HG03103 (cell line): ENCODE measurements at regions not wholly inside any gene's neighbourhood (a gene's known extent, or its start where the extent isn't known, plus 50 kb on each side); places are given as distances from the start of the nearest gene placed in this dataset.
"Not testable (repeated sequence)": the region's sequence is repeated elsewhere in the genome, so short reads cannot be mapped to it uniquely, and the experiment has no call there.

Experiments
- ATAC-seq: cut with Tn5 transposase; IDR thresholded peaks from one replicate; pipeline ENCODE4 v1.9.1; 2021; ENCODE audit warnings: low read depth; ENCODE audit not compliant: unreplicated experiment

DNA sequence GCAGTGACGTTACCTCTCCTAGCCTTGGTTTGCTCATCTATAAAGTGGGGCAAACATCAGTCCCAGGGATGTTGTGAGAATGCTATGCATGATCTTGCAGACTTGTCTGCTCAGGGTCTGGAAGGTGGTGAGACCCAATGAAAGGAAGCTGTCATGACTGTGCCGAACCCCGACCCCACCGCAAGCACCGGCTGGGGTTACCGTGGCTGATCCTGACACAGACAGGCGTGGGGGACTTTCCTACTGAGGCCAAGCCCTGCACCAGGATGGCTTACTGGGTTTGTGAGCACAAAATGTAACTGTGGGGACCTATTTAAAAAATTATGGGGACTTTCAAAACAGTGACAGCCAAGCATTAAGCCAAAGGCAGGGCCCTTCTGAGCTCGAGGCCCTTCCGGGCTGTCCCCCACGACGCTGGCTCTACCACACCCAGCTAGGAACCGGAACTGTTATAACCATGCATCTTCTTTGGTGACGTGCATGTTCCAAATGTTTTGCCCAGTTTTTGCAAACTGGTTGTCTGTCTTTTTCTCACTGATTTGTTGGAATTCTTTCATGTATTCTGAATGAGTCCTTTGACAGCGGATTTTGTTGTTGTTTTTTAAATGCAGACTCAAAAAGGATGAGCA lies 76.6 kb upstream of the PMEPA1 start:
- no peak for ATAC-seq

DNA sequence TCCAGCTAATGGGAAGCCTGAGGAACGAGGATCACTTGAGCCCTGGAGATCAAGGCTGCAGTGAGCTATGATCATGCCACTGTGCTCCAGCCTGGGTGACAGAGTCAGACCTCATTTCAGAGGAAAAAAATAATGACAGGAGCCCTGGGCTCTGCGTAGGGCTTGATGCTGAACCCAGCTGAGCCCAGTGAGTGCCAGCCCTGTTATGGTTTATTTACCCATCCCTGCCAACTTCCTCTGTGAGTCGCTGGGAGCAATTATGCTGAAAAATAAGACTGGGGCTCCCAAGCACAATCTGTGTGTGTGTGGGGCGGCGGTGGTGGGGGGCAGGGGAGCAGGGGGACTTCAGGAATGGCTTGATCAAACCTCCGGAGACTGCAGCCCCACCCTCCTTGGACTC lies 75.9 kb upstream of the PMEPA1 start:
- ATAC-seq: no peak

DNA sequence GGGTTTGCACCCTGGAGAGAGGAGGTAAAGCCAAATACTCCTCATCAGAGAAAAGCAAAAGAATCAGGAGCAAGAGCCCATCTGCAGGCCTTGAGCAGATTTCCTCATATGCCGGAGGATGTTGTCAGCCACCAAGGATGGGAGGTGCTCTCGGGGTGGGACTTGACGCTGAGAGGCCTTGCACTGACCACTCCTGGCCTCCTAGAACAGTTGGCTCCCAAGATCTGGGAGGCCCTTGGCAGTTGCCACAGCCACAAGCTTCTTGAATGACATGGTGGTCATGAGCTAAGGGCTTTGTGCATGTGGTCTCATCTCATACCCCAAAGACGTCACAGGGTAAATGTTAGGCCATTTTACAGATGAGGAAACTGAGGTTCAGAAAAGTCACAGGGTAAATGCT lies 75.2 kb upstream of the PMEPA1 start:
- no peak for ATAC-seq

DNA sequence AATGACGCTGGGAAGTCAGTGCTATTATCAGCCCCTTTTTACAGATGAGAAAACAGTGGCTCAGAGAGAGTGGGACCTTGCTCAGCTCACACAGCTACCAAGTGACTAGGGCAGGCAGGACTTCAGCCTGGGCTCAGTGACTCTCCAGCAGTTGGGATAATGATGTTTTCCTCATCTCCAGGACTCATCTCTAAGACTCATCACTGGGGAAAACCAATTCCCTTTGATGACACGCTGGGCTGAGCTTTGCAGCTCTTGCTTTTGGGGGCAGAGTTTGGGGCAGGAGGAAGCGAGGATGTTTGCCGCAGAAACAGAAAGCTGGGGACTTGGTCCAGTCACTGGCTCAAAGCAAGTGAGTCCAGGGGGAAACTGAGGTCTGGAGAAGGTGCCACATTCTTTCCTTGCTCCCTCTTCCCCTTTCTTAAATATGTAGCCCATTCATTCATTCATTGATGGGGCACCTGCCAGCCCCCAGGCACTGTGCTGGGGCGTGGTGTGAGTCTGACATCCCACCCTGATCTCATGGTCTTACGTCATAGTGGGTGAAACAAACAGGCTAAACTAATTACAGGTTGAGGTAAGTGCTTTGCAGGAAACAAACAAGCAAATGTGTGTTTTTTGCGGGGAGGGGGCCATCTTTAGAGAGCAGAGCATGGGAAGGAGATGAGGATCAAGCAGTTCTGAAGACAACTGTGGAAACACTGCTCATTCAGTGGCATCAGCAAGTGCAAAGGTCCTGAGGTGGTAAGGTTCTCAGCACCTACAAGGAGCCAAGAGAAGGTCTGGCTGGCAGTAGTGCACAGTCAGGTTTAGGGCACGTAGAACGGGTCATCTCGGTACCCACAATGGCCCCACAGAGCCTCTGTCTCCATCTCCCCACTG lies 74.4 kb upstream of the PMEPA1 start:
- ATAC-seq: no peak

DNA sequence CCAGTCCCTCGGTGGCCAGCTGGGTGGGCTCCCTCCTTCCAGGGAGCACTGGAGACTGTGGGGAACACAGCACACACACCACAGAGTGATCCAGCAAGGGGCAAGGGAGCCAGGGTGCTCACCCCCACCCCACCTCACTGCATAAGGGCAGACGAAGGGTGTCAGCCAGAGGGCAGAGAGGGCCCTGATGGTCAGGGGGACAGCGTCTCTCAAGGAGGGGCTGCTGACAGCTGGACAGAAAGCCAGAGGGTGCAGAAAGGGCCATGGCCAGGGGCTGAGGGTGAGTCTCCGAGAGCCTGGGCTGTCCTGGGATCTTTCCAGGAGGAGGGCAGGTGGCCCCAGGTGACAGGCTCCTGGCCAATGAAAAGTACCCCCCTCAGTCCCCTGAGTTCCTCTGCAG lies 73.4 kb upstream of the PMEPA1 start:
- ATAC-seq: no peak

DNA sequence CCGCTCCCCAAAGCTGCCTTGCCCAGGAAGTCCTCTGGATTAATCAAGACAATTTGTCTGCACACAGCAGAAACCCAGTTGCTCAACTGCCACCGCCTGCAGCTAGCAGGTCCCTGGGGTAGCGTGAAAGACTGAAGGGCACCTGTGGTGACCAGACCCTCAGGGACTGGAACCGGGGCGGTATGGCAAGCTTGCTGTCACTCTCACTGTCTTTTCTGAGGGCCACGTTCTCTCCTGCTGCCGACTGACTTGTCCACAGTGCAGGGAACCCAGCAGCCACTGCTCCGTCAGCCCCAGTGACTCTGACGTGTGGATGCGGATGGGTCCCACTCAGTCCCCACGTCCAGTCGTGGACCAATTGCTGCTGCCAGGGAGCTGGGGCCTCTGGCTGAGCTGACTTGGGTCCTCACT lies 72.8 kb upstream of the PMEPA1 start:
- no peak for ATAC-seq

DNA sequence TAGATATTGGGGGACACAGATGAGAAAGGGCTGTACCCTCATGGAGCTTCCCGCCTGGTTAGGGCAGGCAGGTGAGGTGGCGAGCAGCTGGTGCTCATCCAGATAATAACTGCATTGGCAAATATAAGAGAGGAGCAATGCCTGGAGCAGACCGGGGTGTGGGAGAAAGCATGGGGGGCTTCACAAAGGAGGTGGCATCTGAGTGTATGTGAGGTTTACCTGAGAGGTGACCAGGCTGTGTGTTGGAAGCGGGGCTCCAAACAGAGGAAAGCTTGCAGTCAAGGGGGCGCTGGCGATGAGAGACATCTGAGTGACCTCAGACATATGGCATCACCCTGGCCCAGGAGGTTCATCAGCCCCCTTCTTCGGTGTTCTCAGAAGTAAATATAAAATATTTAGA lies 72.1 kb upstream of the PMEPA1 start:
- ATAC-seq: no peak

DNA sequence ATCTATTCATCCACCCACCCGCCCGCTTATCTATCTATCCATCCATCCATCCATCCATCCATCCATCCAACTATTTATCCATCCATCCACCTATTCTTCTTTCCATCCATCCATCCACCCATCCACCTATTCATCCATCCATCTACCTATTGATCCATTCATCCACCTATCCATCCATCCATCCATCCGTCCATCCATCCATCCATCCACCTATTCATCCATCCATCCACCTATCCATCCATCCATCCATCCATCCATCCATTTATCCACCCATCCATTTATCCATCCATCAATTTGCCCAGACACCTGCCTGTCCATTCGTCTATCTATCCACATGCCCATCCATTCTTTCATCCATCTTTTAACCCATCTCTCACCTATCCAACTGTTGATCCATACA lies 71.1 kb upstream of the PMEPA1 start:
- ATAC-seq: no peak

DNA sequence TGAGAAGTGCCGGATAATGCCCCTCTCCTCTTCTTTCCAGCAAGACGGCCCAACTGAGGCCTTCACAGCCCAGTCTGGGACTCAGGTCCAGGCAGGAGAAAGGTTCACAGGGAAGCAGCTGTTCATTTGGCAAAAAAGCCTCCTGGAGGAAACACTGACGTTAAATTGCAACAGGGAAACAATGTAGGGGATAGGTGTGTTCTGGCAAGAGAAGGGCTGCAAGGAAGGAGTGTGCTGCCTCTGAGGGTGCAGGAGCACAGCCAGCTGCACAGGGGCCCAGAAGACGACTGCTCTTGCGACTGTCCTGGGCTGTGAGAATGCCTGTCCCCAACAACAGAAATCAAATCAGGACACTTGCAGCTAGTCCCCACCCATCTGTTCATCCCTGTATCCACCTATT lies 70.6 kb upstream of the PMEPA1 start:
- ATAC-seq: no peak

DNA sequence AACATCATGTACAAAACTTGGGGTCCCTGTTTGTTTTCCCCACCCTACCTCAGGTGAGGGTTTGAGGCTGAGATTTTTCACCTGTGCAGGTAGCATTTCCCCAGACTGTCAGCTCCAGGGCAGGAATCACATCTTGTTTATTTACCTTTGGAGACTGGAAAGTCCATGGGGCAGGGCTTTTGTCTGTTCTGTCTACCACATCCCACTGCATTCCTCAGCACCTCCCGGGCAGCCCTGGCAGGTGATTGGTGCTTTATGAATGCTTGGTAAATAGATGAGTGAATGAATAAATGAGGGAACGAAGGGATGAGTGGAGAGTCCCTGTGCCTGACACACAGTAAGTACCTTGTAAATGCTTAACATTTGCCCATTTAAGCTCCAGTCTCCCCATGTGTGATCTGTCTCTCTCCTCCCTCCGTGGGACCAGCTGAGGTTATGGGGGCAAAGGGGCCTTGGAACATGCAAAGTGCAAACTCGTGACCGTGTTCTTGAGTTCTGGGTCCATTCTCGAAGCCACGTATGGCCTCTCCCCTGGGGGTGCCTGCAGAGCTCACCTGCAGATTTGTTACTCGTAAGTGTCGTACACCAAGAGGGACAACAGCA lies 69.7 kb upstream of the PMEPA1 start:
- no peak for ATAC-seq

DNA sequence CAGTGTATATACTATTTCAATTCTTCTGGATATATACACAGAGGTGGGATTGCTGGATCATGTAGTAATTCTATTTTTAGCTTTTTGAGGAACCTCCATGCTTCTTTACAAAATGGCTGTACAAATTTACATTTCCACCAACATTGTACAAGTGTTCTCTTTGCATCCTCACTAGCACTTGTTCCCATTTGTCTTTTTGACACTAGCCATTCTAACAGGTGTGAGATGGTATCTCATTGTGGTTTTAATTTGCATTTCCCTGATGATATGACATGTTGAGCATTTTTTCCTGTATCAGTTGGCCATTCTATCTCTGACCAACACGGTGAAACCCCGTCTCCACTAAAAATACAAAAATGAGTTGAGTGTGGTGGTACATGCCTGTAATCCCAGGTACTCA lies 68.1 kb upstream of the PMEPA1 start:
- ATAC-seq: no peak

DNA sequence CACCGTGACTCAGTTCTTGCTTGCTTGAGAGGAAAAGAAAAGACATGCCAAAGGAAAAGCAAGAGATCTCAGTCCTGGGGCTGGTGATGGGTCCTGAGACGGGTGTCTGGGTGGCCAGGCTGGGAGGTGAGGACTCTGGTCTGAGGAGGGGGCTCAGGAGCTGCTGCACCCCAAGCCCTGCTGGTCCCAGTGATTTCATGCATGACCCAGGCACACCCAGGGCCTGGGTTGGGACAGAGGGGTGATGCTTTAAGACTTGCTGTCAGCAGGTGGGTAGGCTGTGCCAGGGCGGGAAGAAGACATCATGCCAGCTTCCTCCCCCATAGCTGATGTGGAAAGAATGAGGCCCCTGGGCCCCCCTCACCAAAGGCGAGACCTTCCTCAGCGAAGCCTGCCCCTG lies 65.1 kb upstream of the PMEPA1 start:
- ATAC-seq: no peak

DNA sequence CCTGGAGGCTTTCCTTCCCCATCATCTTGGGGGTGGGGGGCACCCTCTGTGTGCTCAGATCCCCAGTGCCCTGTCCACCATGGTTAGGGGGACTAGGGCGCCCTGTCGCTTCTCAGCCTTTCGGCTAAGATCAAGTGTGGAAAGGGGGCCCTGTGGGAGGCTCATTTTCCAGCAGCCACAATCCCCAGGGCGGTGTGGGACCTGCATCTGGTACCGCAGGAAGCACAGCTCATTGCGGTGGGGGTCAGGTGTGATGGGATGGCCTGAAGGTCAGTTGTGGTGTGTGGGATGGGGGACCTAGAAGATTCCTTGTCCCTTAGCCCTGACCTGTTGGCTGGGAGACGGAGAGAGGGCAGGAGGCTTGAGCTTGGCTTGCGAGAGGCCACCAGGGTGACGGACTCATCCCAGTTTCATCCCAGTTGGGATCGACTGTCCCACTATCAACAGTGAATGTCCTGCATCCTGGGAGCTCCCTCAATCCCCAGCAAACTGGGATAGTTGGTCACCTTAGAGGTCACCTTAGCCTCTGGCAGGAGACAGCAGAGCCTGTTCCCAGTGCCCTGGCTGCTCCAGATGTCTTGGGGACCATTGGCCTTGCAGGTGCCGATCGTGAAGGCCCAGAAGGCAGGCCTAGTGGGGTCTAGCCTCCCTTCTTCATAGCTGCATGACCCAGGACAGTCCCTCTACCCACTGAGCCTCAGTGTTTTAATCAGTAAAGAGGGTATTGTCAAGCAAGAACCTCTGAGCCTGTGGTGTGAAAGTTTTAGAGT lies 64.5 kb upstream of the PMEPA1 start:
- ATAC-seq: no peak

DNA sequence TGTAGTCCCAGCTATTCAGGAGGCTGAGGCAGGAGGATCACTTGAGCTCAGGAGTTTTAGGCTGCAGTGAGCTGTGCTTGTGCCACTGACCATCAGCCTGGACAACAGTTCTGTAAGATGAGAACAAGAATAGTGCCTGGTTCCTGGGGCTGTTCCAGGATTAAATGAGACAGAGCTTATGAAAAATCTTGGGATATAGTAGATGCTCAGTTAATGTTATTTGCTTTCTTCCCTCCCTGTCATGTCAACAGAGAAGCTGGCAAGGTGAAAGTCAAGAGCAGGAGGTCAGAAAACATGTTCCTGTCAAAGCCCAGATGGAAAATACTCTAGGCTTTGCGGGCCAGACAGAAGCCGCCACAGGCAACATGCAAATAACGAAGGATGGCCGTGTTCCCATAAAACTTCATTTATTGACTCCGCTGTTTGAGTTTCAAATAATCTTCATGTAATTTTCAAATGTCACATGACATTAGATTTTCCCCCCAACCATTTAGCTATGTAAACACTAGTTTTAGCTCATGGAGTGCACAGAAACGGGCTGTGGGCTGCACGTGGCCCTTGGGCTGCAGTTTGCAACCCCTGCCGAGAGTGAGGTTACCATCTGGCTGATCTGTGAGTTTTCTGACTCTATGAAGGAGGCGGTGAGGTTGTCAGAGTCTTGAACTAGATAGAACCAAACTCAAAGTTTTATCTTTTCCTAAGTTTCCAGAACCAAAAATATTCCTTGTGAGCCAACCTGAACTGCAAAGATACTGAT lies 63.4 kb upstream of the PMEPA1 start:
- no peak for ATAC-seq

DNA sequence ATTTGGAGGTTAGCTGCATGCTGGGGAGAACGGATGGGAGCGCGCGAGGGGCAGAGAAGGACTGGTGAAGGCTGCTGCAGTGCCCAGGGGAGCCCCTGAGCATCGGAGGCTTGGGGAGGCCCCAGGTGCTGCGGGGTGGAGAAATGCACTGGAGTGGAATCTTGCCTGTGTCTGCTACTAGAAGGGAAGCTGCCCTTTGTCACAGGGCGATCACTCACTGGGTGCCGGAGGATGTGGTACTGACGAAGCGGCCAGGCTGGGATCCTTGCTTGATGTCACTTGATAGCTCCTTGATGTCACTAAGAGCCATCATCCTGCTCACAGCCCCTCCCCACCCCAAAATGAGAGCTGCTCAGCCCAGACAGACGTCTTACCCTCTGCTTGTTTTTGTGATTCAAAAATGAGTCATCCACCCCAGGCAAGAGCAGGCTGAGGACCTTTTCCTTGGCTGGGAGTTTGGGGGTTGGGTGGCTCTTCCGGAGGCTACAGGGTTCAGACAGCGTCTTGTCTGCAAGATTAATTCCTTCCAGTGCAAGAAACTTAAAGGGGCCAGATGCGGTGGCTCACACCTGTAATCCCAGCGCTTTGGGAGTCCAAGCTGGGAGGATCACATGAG lies 62.6 kb upstream of the PMEPA1 start:
- no peak for ATAC-seq

DNA sequence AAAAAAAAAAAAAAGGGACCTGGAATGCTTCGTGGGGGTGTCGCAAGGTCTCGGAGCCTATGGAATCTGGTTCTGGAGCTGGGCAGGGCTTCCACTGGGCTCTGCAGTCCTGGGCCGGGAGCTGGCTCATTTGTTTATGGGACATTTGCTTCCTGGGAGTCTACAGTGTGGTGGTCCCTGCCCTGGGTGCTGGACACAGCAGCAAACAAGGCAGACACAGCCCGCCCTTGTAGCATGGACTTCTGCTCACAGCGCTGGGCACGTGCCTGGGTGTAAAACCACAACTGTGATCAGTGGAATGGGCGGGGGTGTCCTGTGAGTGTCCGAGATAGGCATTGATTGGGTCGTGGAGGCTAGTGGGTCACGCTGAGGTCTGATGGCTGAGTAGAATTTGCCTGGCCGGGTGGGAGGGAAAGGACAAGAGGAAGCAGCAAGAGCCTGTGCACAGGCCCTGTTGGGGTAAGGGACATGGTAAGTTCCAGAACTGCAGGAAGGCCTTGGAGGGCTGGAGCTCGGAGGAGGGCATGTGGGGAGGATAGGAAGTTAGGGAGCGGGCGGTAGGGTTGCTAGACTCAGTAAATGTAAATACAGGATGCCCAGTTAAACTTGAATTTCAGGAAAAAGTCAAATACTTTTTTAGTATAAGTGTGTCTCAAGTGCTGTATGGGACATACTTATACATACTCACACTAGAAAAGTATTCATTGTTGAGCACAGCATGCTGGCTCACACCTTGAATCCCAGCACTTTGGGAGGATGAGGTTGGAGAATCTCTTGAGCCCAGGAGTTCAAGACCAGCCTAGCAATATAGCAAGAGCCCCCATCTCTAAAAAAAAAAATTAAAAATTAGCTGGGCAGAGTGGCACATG lies 61.3 kb upstream of the PMEPA1 start:
- ATAC-seq: no peak

DNA sequence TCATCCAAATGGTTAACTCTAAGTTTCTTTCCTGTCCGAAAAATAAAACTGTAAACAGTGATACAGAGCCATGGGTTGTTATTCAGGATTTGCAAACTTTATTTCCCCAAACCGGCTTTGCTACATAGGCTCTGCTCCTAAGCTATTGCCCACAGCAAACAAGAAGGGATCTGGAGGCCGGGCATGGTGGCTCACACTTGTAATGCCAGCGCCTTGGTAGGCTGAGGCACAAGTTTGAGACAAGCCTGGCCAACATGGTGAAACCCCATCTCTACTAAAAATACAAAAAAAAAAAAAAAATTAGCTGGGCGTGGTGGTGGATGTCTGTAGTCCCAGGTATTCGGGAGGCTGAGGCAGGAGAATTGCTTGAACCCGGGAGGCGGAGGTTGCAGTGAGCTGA lies 60.6 kb upstream of the PMEPA1 start:
- ATAC-seq: not testable (repeated sequence)

DNA sequence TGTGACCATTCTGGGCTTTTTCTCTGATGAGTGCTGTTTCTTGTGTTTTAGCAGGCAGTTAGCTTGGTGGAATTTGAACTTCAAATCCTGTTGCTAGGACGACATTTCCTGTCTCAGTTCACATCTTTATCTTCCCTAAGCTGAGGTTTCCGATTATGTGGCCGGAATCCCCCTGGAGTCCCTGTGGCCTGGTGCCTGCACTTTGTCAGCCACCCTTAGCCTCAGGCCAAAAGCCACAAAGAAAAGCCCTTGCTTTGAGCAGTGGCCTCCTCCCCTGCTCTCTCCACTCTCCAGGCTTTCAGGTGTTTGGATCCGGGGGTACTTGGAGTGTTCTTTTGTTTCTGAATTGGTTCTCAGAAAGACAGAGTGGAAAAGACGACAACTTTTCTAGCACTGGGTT lies 59.9 kb upstream of the PMEPA1 start:
- no peak for ATAC-seq

DNA sequence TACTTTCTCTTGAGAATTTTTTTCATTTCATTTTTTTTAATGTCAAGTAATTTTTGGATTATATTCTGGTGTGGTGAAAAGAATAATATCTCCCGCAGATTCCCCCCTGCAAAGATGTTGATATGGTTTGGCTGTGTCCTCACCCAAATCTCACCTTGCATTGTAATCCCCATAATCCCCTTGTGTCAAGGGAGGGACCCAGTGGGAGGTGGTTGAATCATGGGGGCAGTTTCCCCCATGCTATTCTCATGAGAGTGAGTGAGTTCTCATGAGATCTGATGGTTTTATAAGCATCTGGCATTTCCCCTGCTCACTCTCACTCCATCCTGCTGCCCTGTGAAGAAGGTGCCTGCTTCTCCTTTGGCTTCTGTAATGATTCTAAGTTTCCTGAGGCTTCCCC lies 58.7 kb upstream of the PMEPA1 start:
- ATAC-seq: no peak
